HepG2 (cell line): ENCODE measurements at regions not wholly inside any gene's neighbourhood (a gene's known extent, or its start where the extent isn't known, plus 50 kb on each side); places are given as distances from the start of the nearest gene placed in this dataset.

Experiments
- ATAC-seq: fragments of 200-7000 bp; cut with Tn5 transposase; 3 replicates; pipeline ENCODE4 v1.9.1; 2020; ENCODE audit warnings: mild to moderate bottlenecking, moderate library complexity
- BruUV-seq: library from RNA; stranded (reverse); fragments of 400-500 nt; replicated peaks from 2 replicates; lab custom pipeline; 2021; lab: Mats Ljungman, UMichigan
- CTCF ChIA-PET: fragments of 300-600 bp; formaldehyde crosslinking; extraction: SDS; loops from one replicate; lab custom pipeline; 2021; ENCODE audit warnings: low total read pairs, inconsistent platforms, low intra/inter-chr PET ratio; lab: Yijun Ruan, JAX
- POLR2A ChIA-PET: fragments of 350-600 bp; sonication (Branson Sonifier 250); formaldehyde crosslinking; loops from one replicate; lab custom pipeline; 2020; ENCODE audit warnings: antibody characterized with exemption, inconsistent platforms; lab: Yijun Ruan, JAX
- DNase-seq: peaks from one replicate; pipeline ENCODE4 v3.0.0-alpha.2; 2015; ENCODE audit warnings: low spot score
- FAIRE-seq: peaks from 3 replicates; lab custom pipeline; 2011; peaks lifted over from hg19 to GRCh38; lab: Jason Lieb, UNC
- H2AFZ ChIP-seq: one replicate; pipeline ENCODE4 v1.6.1; 2011; ENCODE audit warnings: low read length, inconsistent platforms
- H3K27ac ChIP-seq: fragments of 300-600 bp; 3 replicates; pipeline ENCODE4 v1.8.0; 2011; ENCODE audit warnings: mixed run types, mild to moderate bottlenecking, mixed read lengths, low read length, inconsistent platforms; ENCODE audit not compliant: insufficient read depth; ENCODE audit errors: extremely low read length
- H3K27me3 ChIP-seq, 2 experiments: fragments of 200-600 bp in 1 of 2; 2 replicates in 1 of 2; 3 replicates in 1 of 2; pipeline versions ENCODE4 v1.6.0 to v1.8.0; 2011; ENCODE audit warnings: low read length in 2 of 2, mild to moderate bottlenecking in 2 of 2, moderate library complexity in 2 of 2, inconsistent platforms in 1 of 2; ENCODE audit not compliant: insufficient read depth in 2 of 2, control insufficient read depth in 1 of 2
- H3K36me3 ChIP-seq, 2 experiments: fragments of 200-600 bp in 1 of 2; replicated peaks in 1 of 2; 2 replicates in 1 of 2; 3 replicates in 1 of 2; pipeline versions ENCODE4 v1.5.1 to v1.8.0; 2011; ENCODE audit warnings: low read length in 2 of 2, inconsistent platforms in 1 of 2; ENCODE audit not compliant: insufficient read depth in 2 of 2, control insufficient read depth in 1 of 2
- H3K4me1 ChIP-seq: 2 replicates; pipeline ENCODE4 v1.5.1; 2012; ENCODE audit warnings: low read length, inconsistent platforms; ENCODE audit not compliant: insufficient read depth
- H3K4me2 ChIP-seq: 2 replicates; pipeline ENCODE4 v1.6.0; 2011; ENCODE audit warnings: low read depth, low read length, inconsistent platforms
- H3K4me3 ChIP-seq, 3 experiments: fragments of 200-600 bp in 1 of 3; sonication (generic), shearing (Covaris generic) in 1 of 3; replicated peaks in 1 of 3; 2 replicates each; pipeline ENCODE4 v1.5.1; 2011 to 2016; ENCODE audit warnings: low read length in 3 of 3, inconsistent platforms in 2 of 3, low read depth in 2 of 3, mild to moderate bottlenecking in 2 of 3, control low read depth in 1 of 3, mixed read lengths in 1 of 3; ENCODE audit not compliant: insufficient read depth in 1 of 3
- H3K79me2 ChIP-seq: one replicate; pipeline ENCODE4 v1.6.1; 2011; ENCODE audit warnings: low read length, inconsistent platforms; ENCODE audit not compliant: insufficient read depth
- H3K9ac ChIP-seq: 2 replicates; pipeline ENCODE4 v1.6.0; 2011; ENCODE audit warnings: mild to moderate bottlenecking, low read depth, low read length, inconsistent platforms; ENCODE audit not compliant: insufficient read depth
- H3K9me3 ChIP-seq: 2 replicates; pipeline ENCODE4 v1.5.1; 2012; ENCODE audit warnings: mild to moderate bottlenecking, low read length
- H4K20me1 ChIP-seq: 2 replicates; pipeline ENCODE4 v1.6.0; 2011; ENCODE audit warnings: inconsistent platforms, mild to moderate bottlenecking, low read length, moderate library complexity; ENCODE audit not compliant: insufficient read depth
- AGO2 ChIP-seq: fragments of 200-400 bp; formaldehyde crosslinking; optimal IDR thresholded peaks from 2 replicates; pipeline ENCODE3; 2017; ENCODE audit warnings: mild to moderate bottlenecking, low read depth, low read length, moderate library complexity
- HNF1B ChIP-seq: sonication (generic); formaldehyde crosslinking; IDR thresholded peaks from 2 replicates; pipeline ENCODE4 v1.5.1; 2020; ENCODE audit warnings: mild to moderate bottlenecking, moderate library complexity, missing genetic modification reagents
- IRF9 ChIP-seq: sonication (generic); formaldehyde crosslinking; IDR thresholded peaks from 2 replicates; pipeline ENCODE4 v1.8.0; 2022; ENCODE audit warnings: missing genetic modification reagents, mild to moderate bottlenecking, borderline replicate concordance
- KDM4B ChIP-seq: sonication (generic); formaldehyde crosslinking; IDR thresholded peaks from 2 replicates; pipeline ENCODE4 v1.4.0; 2020; ENCODE audit warnings: missing genetic modification reagents
- RBM39 ChIP-seq: fragments of 200-400 bp; formaldehyde crosslinking; IDR thresholded peaks from one replicate; pipeline ENCODE4 v1.6.1; 2018; ENCODE audit warnings: antibody characterized with exemption, mild to moderate bottlenecking, low read depth, low read length; ENCODE audit not compliant: poor library complexity, severe bottlenecking
- SMYD3 ChIP-seq: sonication (generic); formaldehyde crosslinking; IDR thresholded peaks from 2 replicates; pipeline ENCODE4 v1.8.1; 2023; ENCODE audit warnings: mild to moderate bottlenecking, missing genetic modification reagents
- STAT6 ChIP-seq: sonication (generic); formaldehyde crosslinking; IDR thresholded peaks from 2 replicates; pipeline ENCODE4 v1.4.0; 2020; ENCODE audit warnings: missing genetic modification reagents, mild to moderate bottlenecking, borderline replicate concordance
- TEAD3 ChIP-seq: optimal IDR thresholded peaks from 2 replicates; pipeline ENCODE3; 2016; ENCODE audit warnings: borderline replicate concordance
- THAP9 ChIP-seq: sonication (generic); formaldehyde crosslinking; IDR thresholded peaks from 2 replicates; pipeline ENCODE4; 2020; ENCODE audit warnings: missing genetic modification reagents, mild to moderate bottlenecking, borderline replicate concordance
- ZNF260 ChIP-seq: sonication (generic); formaldehyde crosslinking; IDR thresholded peaks from 2 replicates; pipeline ENCODE4 v1.4.0; 2020; ENCODE audit warnings: missing genetic modification reagents, low read depth, mild to moderate bottlenecking, borderline replicate concordance
- ZNF329 ChIP-seq: sonication (generic); formaldehyde crosslinking; IDR thresholded peaks from 2 replicates; pipeline ENCODE4 v1.9.0; 2021; ENCODE audit warnings: low read depth, mild to moderate bottlenecking, missing genetic modification reagents
- ZNF343 ChIP-seq: sonication (generic); formaldehyde crosslinking; IDR thresholded peaks from 2 replicates; pipeline ENCODE4 v1.4.0; 2020; ENCODE audit warnings: mild to moderate bottlenecking, missing genetic modification reagents
- ZNF451 ChIP-seq: sonication (generic); formaldehyde crosslinking; IDR thresholded peaks from 2 replicates; pipeline ENCODE4 v1.5.0; 2020; ENCODE audit warnings: mild to moderate bottlenecking, missing genetic modification reagents
- ZNF615 ChIP-seq: sonication (generic); formaldehyde crosslinking; IDR thresholded peaks from 2 replicates; pipeline ENCODE4 v1.5.0; 2020; ENCODE audit warnings: mild to moderate bottlenecking, missing genetic modification reagents, borderline replicate concordance
- ZNF740 ChIP-seq: sonication (generic); formaldehyde crosslinking; IDR thresholded peaks from 2 replicates; pipeline ENCODE4 v1.4.0; 2020; ENCODE audit warnings: missing genetic modification reagents
- ZNF788 ChIP-seq: sonication (generic); formaldehyde crosslinking; IDR thresholded peaks from 2 replicates; pipeline ENCODE4 v1.5.0; 2020; ENCODE audit warnings: mild to moderate bottlenecking, missing genetic modification reagents, borderline replicate concordance
- WGBS: methylation state at CpG from one replicate; pipeline ENCODE4 v1.1.6; 2017; ENCODE audit warnings: low lambda C conversion rate; 5-methylcytosine and 5-hydroxymethylcytosine counted together
- in situ Hi-C: cut with HindIII; loops from 2 replicates; pipeline ENCODE4 v1.10.0; 2017; ENCODE audit warnings: low pct_unique_long_range_greater_than_20kb; ENCODE audit not compliant: extremely low pct_ligation_motif_present
- intact Hi-C: fragments of 100-400 bp; cut with micrococcal nuclease; formaldehyde crosslinking; loops from one replicate; pipeline ENCODE4 v1.10.0; 2022; ENCODE audit not compliant: unreplicated experiment

- H3K36me3 ChIP-seq: no peaks in the 10 kb centered on the region
- H3K4me1 ChIP-seq: no peaks in the 10 kb centered on the region
- no peak for ATAC-seq
- ChIA-PET CTCF (no interaction called here), POLR2A (no interaction called here)
- in situ Hi-C loops (no loop called here), intact Hi-C loops (no loop called here)
- BruUV-seq: no TSS peak
- H3K4me2 ChIP-seq: no peak overlapping the region
- TF ChIP-seq ZNF329: no peak
- no peak for TF ChIP-seq ZNF343 (CRISPR knock-in tag)
- no peak for TF ChIP-seq TEAD3 (CRISPR knock-in tag)
- no peak for TF ChIP-seq ZNF615 (CRISPR knock-in tag)
- no peak for TF ChIP-seq ZNF451 (CRISPR knock-in tag)
- TF ChIP-seq THAP9 (CRISPR knock-in tag): no peak
- no peak for TF ChIP-seq STAT6 (CRISPR knock-in tag)
- TF ChIP-seq ZNF788 (CRISPR knock-in tag): no peak
- TF ChIP-seq KDM4B (CRISPR knock-in tag): no peak
- no peak for TF ChIP-seq AGO2
- no peak for TF ChIP-seq HNF1B
- TF ChIP-seq ZNF740: no peak
- no peak for TF ChIP-seq ZNF260 (CRISPR knock-in tag)
- TF ChIP-seq IRF9 (CRISPR knock-in tag): no peak
- no peak for TF ChIP-seq SMYD3 (CRISPR knock-in tag)
- no peak for TF ChIP-seq RBM39
- no peak overlapping the region for H3K27ac ChIP-seq
- WGBS: 48% methylated on average over 1 of the region's 1 CpG
- H3K9me3 ChIP-seq: no peaks in the 10 kb centered on the region
- no peaks in the 10 kb centered on the region for H4K20me1 ChIP-seq
- FAIRE-seq: no peak
- no peaks in the 10 kb centered on the region for H3K79me2 ChIP-seq
- no peak overlapping the region for H3K9ac ChIP-seq
- no peak overlapping the region for H2AFZ ChIP-seq
- peaks cover 2 to 29% of the 10 kb centered on the region in 2 experiments; a peak in 4 of 5 replicates for H3K27me3 ChIP-seq
- H3K4me3 ChIP-seq: no peak overlapping the region
- DNase-seq: no peak
Observed at GRCh38 chr20:24733416-24733815, 215.7 kb upstream of the CST7 start.
